Tibial artery (tissue), 4 donors: ENCODE measurements at regions not wholly inside any gene's neighbourhood (a gene's known extent, or its start where the extent isn't known, plus 50 kb on each side); places are given as distances from the start of the nearest gene placed in this dataset.

ENCODE experiments used
- DNase-seq, 2 donors: peaks; one replicate each; pipeline ENCODE4 v3.0.0-alpha.2; 2019
- H3K27ac ChIP-seq, 2 donors: fragments of 200-600 bp; sonication (generic) in 1 of 2; 1 replicate in 1 of 2; 2 replicates in 1 of 2; pipeline ENCODE4 v1.5.1; 2018 to 2019; ENCODE audit warnings: mild to moderate bottlenecking in 1 of 2
- H3K27me3 ChIP-seq, 2 donors: fragments of 200-600 bp; sonication (generic) in 1 of 2; one replicate each; pipeline versions ENCODE4 v1.5.1 to v1.6.0; 2016 to 2019
- H3K36me3 ChIP-seq, 3 donors: fragments of 200-600 bp; sonication (generic) in 2 of 3; one replicate each; pipeline ENCODE4 v1.5.1; 2016 to 2019; ENCODE audit warnings: mild to moderate bottlenecking in 2 of 3
- H3K4me1 ChIP-seq, 4 donors: fragments of 200-600 bp; sonication (generic) in 2 of 4; 1 replicate in 3 of 4; 2 replicates in 1 of 4; pipeline ENCODE4 v1.5.1; 2016 to 2019
- H3K4me3 ChIP-seq, 2 donors: fragments of 200-600 bp; sonication (generic) in 1 of 2; 1 replicate in 1 of 2; 2 replicates in 1 of 2; pipeline ENCODE4 v1.5.1; 2018 to 2019; ENCODE audit warnings: mild to moderate bottlenecking in 2 of 2
- H3K9me3 ChIP-seq, 3 donors: fragments of 200-600 bp; sonication (generic) in 1 of 3; one replicate each; pipeline ENCODE4 v1.5.1; 2016 to 2019
- CTCF ChIP-seq, 2 experiments: fragments of 200-600 bp in 1 of 2; fragments of 450-650 bp in 1 of 2; IDR thresholded peaks; one replicate each; pipeline ENCODE4 v1.5.1; 2017 to 2019; ENCODE audit warnings: antibody characterized with exemption in 2 of 2, mild to moderate bottlenecking in 1 of 2, moderate library complexity in 1 of 2
- intact Hi-C: fragments of 100-400 bp; cut with DNase I; formaldehyde crosslinking; loops from one replicate; pipeline ENCODE4 v1.15.0; 2023; ENCODE audit warnings: low total_unique reads

- Histone ChIP-seq H3K27me3 (no peaks in the 10 kb centered on the region), H3K4me1 (no peaks in the 10 kb centered on the region), H3K36me3 (no peaks in the 10 kb centered on the region), H3K27ac (no peak overlapping the region), H3K4me3 (no peak overlapping the region), H3K9me3 (no peaks in the 10 kb centered on the region)
- TF ChIP-seq CTCF (IDR thresholded peaks at IDR 0.05): no peak
- DNase-seq: no peak
- intact Hi-C loops: no loop called here
These were observed 119.9 kb downstream of the ETAA1 start for GRCh38 chr2:67516899-67517530.

- intact Hi-C loops: no loop called here
- H3K9me3 ChIP-seq: no peaks in the 10 kb centered on the region
- no peak overlapping the region for H3K27ac ChIP-seq
- H3K4me3 ChIP-seq: no peak overlapping the region
- no peaks in the 10 kb centered on the region for H3K36me3 ChIP-seq
- H3K27me3 ChIP-seq: no peaks in the 10 kb centered on the region
- no peak for DNase-seq
- no peak for TF ChIP-seq CTCF (IDR thresholded peaks at IDR 0.05)
- H3K4me1 ChIP-seq: peaks cover 0 to 6% (median 0%) of the 10 kb centered on the region in 4 donors
These were observed 125.0 kb downstream of the ETAA1 start for GRCh38 chr2:67522148-67522547.

GRCh38 chr2:67524213-67524612 is 127.1 kb downstream of the ETAA1 start:
- no peak for TF ChIP-seq CTCF (IDR thresholded peaks at IDR 0.05)
- Histone ChIP-seq H3K27ac (no peak overlapping the region), H3K36me3 (no peaks in the 10 kb centered on the region), H3K4me3 (no peak overlapping the region), H3K27me3 (no peaks in the 10 kb centered on the region), H3K9me3 (no peaks in the 10 kb centered on the region), H3K4me1 (peaks cover 0 to 6% (median 0%) of the 10 kb centered on the region in 4 donors)
- DNase-seq: no peak
- intact Hi-C loops: no loop called here

GRCh38 chr2:67524777-67525176 is 127.6 kb downstream of the ETAA1 start:
- no peak overlapping the region for H3K4me3 ChIP-seq
- TF ChIP-seq CTCF (IDR thresholded peaks at IDR 0.05): no peak
- H3K27ac ChIP-seq: no peak overlapping the region
- H3K4me1 ChIP-seq: peaks cover 0 to 6% (median 0%) of the 10 kb centered on the region in 4 donors
- intact Hi-C loops: no loop called here
- H3K36me3 ChIP-seq: no peaks in the 10 kb centered on the region
- H3K9me3 ChIP-seq: no peaks in the 10 kb centered on the region
- H3K27me3 ChIP-seq: no peaks in the 10 kb centered on the region
- DNase-seq: no peak

GRCh38 chr2:67526283-67526682 is 129.2 kb downstream of the ETAA1 start:
- H3K36me3 ChIP-seq: no peaks in the 10 kb centered on the region
- H3K9me3 ChIP-seq: no peaks in the 10 kb centered on the region
- intact Hi-C loops: no loop called here
- no peak overlapping the region for H3K27ac ChIP-seq
- H3K4me3 ChIP-seq: no peak overlapping the region
- no peak for DNase-seq
- H3K4me1 ChIP-seq: peaks cover 0 to 6% (median 0%) of the 10 kb centered on the region in 4 donors
- no peaks in the 10 kb centered on the region for H3K27me3 ChIP-seq
- no peak for TF ChIP-seq CTCF (IDR thresholded peaks at IDR 0.05)

GRCh38 chr2:67528320-67528719 is 131.2 kb downstream of the ETAA1 start:
- H3K27me3 ChIP-seq: no peaks in the 10 kb centered on the region
- peaks cover 0 to 6% (median 0%) of the 10 kb centered on the region in 4 donors for H3K4me1 ChIP-seq
- H3K36me3 ChIP-seq: no peaks in the 10 kb centered on the region
- intact Hi-C loops: no loop called here
- no peak for DNase-seq
- TF ChIP-seq CTCF (IDR thresholded peaks at IDR 0.05): no peak
- no peak overlapping the region for H3K27ac ChIP-seq
- no peak overlapping the region for H3K4me3 ChIP-seq
- no peaks in the 10 kb centered on the region for H3K9me3 ChIP-seq
